WTC11 (cell line): ENCODE measurements at regions not wholly inside any gene's neighbourhood (a gene's known extent, or its start where the extent isn't known, plus 50 kb on each side); places are given as distances from the start of the nearest gene placed in this dataset.

ENCODE experiments used
- CREB1 ChIP-seq: sonication (generic); formaldehyde crosslinking; IDR thresholded peaks from 2 replicates; pipeline ENCODE4 v1.8.0; 2023; ENCODE audit warnings: mild to moderate bottlenecking, missing genetic modification reagents
- CTCF ChIP-seq: fragments of 200-600 bp; IDR thresholded peaks from 2 replicates; pipeline ENCODE4 v1.8.0; 2022; ENCODE audit warnings: antibody characterized with exemption
- NR2C2 ChIP-seq: sonication (generic); formaldehyde crosslinking; IDR thresholded peaks from 2 replicates; pipeline ENCODE4 v1.8.0; 2022; ENCODE audit warnings: mild to moderate bottlenecking, missing genetic modification reagents

DNA sequence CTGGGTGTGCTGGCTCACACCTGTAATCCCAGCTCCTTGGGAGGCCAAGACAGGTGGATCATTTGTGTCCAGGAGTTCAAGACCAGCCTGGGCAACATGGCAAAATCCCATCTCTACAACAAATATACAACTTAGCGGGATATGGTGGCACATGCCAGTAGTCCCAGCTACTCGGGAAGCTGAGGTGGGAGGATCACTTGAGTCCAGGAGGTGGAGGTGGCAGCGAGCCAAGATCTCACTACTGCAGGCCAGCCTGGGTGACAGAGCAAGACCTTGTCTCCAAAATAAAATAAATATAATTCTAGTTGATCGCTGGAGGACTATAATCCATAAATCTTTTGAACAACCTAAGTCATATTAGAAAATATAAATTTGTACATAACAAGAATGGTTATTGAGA lies 1061.5 kb upstream of the PCDH9 start:
- TF ChIP-seq CTCF: no peak
- TF ChIP-seq NR2C2: no peak
- no peak for TF ChIP-seq CREB1 (CRISPR knock-in tag)
